WI38 (cell line): ENCODE measurements at regions not wholly inside any gene's neighbourhood (a gene's known extent, or its start where the extent isn't known, plus 50 kb on each side); places are given as distances from the start of the nearest gene placed in this dataset.

Source experiments
- H3K4me3 ChIP-seq: 2 replicates; pipeline ENCODE4 v1.5.1; 2011; ENCODE audit warnings: low read depth, mild to moderate bottlenecking, control low read depth, low read length
- CTCF ChIP-seq: IDR thresholded peaks from 2 replicates; pipeline ENCODE4 v1.5.1; 2012; ENCODE audit warnings: low read depth, mild to moderate bottlenecking, control low read depth, low read length

GRCh38 chr20:21867353-21867752 lies 161.9 kb downstream of the PAX1 start:
- TF ChIP-seq CTCF = no peak
- H3K4me3 ChIP-seq = no peak overlapping the region

- no peak for TF ChIP-seq CTCF
- H3K4me3 ChIP-seq = no peak overlapping the region
These were observed 157.5 kb downstream of the PAX1 start for GRCh38 chr20:21862956-21863355.

- no peak for TF ChIP-seq CTCF
- no peak overlapping the region for H3K4me3 ChIP-seq
These were observed 156.9 kb downstream of the PAX1 start for GRCh38 chr20:21862259-21862946.

GRCh38 chr20:21840991-21841390 lies 135.5 kb downstream of the PAX1 start:
- H3K4me3 ChIP-seq = no peak overlapping the region
- no peak for TF ChIP-seq CTCF

- no peak overlapping the region for H3K4me3 ChIP-seq
- TF ChIP-seq CTCF = no peak
These were observed 134.5 kb downstream of the PAX1 start for GRCh38 chr20:21839982-21840381.

- TF ChIP-seq CTCF = no peak
These were observed 130.9 kb downstream of the PAX1 start for GRCh38 chr20:21836346-21836745.

GRCh38 chr20:21835042-21835441 lies 129.6 kb downstream of the PAX1 start:
- H3K4me3 ChIP-seq = no peak overlapping the region
- no peak for TF ChIP-seq CTCF

More at GRCh38 chr20:21836346-21836745, 130.9 kb downstream of the PAX1 start:
- no peak overlapping the region for H3K4me3 ChIP-seq
